ENCODE measurements at regions not wholly inside any gene's neighbourhood (a gene's known extent, or its start where the extent isn't known, plus 50 kb on each side); places are given as distances from the start of the nearest gene placed in this dataset.

- Histone ChIP-seq H3K4me3 (ENCODE audit: low read depth, low read length) (no peak overlapping the region), H3K79me2 (no peaks in the 10 kb centered on the region), H3K27ac (no peak overlapping the region), H3K9me3 (ENCODE audit: control insufficient read depth, low read length) (no peaks in the 10 kb centered on the region), H2AFZ (no peak overlapping the region), H3K4me1 (no peaks in the 10 kb centered on the region), H3K27me3 (ENCODE audit: control insufficient read depth, insufficient read depth, low read length) (no peaks in the 10 kb centered on the region), H3K4me2 (ENCODE audit: low read length) (no peak overlapping the region), H3K36me3 (ENCODE audit: control insufficient read depth, insufficient read depth, low read length) (no peaks in the 10 kb centered on the region), H3K9ac (no peak overlapping the region)
- TF ChIP-seq, protein P1, sequence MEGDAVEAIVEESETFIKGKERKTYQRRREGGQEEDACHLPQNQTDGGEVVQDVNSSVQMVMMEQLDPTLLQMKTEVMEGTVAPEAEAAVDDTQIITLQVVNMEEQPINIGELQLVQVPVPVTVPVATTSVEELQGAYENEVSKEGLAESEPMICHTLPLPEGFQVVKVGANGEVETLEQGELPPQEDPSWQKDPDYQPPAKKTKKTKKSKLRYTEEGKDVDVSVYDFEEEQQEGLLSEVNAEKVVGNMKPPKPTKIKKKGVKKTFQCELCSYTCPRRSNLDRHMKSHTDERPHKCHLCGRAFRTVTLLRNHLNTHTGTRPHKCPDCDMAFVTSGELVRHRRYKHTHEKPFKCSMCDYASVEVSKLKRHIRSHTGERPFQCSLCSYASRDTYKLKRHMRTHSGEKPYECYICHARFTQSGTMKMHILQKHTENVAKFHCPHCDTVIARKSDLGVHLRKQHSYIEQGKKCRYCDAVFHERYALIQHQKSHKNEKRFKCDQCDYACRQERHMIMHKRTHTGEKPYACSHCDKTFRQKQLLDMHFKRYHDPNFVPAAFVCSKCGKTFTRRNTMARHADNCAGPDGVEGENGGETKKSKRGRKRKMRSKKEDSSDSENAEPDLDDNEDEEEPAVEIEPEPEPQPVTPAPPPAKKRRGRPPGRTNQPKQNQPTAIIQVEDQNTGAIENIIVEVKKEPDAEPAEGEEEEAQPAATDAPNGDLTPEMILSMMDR (IDR thresholded peaks at IDR 0.05), result no peak
Observed at GRCh38 chr7:116361767-116362166, 137.8 kb upstream of the CAV2 start.

GRCh38 chr7:116363637-116364432 lies 135.7 kb upstream of the CAV2 start:
- no peak overlapping the region for H3K4me3 ChIP-seq (ENCODE audit: low read depth, low read length)
- no peak overlapping the region for H2AFZ ChIP-seq
- no peak overlapping the region for H3K27ac ChIP-seq
- H3K79me2 ChIP-seq, result no peaks in the 10 kb centered on the region
- TF ChIP-seq, protein P1 (IDR thresholded peaks at IDR 0.05), result no peak
- H3K4me1 ChIP-seq, result no peaks in the 10 kb centered on the region
- no peaks in the 10 kb centered on the region for H3K36me3 ChIP-seq (ENCODE audit: control insufficient read depth, insufficient read depth, low read length)
- no peaks in the 10 kb centered on the region for H3K9me3 ChIP-seq (ENCODE audit: control insufficient read depth, low read length)
- H3K27me3 ChIP-seq (ENCODE audit: control insufficient read depth, insufficient read depth, low read length), result no peaks in the 10 kb centered on the region
- no peak overlapping the region for H3K9ac ChIP-seq
- H3K4me2 ChIP-seq (ENCODE audit: low read length), result no peak overlapping the region

DNA sequence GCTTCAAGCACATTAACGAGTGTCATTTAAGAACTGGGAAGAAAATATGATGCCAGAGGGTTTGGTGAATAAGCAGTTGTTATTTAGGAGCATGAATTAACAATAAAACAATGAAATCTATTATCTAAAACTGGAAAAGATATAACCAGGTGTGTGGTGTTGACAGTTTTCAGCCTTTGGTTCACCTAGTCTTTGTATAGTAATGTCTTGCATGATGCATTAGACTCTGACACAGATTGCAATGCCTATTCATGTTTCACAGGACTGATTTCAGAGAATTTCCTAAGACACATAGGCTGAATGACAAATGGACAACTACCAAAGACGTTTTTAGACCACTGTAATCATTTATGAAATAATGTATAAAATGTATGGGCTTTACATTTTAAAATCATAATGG lies 135.1 kb upstream of the CAV2 start:
- Histone ChIP-seq H3K4me3 (ENCODE audit: low read depth, low read length) (no peak overlapping the region), H3K9me3 (ENCODE audit: control insufficient read depth, low read length) (no peaks in the 10 kb centered on the region), H3K27ac (no peak overlapping the region), H3K4me1 (no peaks in the 10 kb centered on the region), H3K9ac (no peak overlapping the region), H3K4me2 (ENCODE audit: low read length) (no peak overlapping the region), H3K27me3 (ENCODE audit: control insufficient read depth, insufficient read depth, low read length) (no peaks in the 10 kb centered on the region), H3K79me2 (no peaks in the 10 kb centered on the region), H3K36me3 (ENCODE audit: control insufficient read depth, insufficient read depth, low read length) (no peaks in the 10 kb centered on the region), H2AFZ (no peak overlapping the region)
- TF ChIP-seq, protein P1 (IDR thresholded peaks at IDR 0.05), result no peak

DNA sequence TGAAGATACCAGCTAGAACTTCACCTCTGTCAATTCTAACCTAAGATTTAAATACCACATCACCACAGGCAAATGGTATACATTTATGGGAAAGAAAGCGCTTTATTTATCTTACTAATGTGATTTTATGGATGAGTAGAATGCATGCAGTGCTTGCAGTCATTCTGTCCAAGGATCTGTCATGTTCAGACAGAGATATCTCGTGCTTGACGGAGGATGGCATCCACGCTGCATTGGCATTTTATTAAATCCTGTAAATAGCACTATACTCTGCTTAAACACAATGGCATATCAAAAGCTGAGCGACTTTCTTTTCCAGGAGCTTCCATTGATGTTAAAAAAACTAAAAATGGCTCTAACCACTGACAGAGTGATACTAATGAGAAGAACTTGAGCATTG lies 133.7 kb upstream of the CAV2 start:
- no peaks in the 10 kb centered on the region for H3K79me2 ChIP-seq
- no peak overlapping the region for H3K4me2 ChIP-seq (ENCODE audit: low read length)
- H3K9ac ChIP-seq, result no peak overlapping the region
- H2AFZ ChIP-seq, result no peak overlapping the region
- H3K36me3 ChIP-seq (ENCODE audit: control insufficient read depth, insufficient read depth, low read length), result no peaks in the 10 kb centered on the region
- H3K27ac ChIP-seq, result no peak overlapping the region
- H3K4me1 ChIP-seq, result no peaks in the 10 kb centered on the region
- no peak overlapping the region for H3K4me3 ChIP-seq (ENCODE audit: low read depth, low read length)
- TF ChIP-seq, protein P1 (IDR thresholded peaks at IDR 0.05), result no peak
- no peaks in the 10 kb centered on the region for H3K9me3 ChIP-seq (ENCODE audit: control insufficient read depth, low read length)
- no peaks in the 10 kb centered on the region for H3K27me3 ChIP-seq (ENCODE audit: control insufficient read depth, insufficient read depth, low read length)
